NCI-H187 treated with DMSO at 0.1 percent for 48 hours (cell line): ENCODE measurements at regions not wholly inside any gene's neighbourhood (a gene's known extent, or its start where the extent isn't known, plus 50 kb on each side); places are given as distances from the start of the nearest gene placed in this dataset.
"Not testable (repeated sequence)": the region's sequence is repeated elsewhere in the genome, so short reads cannot be mapped to it uniquely, and the experiment has no call there.

Experiments
- DNase-seq: peaks from one replicate; lab custom pipeline; 2025; lab: John Stamatoyannopoulos, UW

GRCh38 chr2:88802026-88802425, 110.6 kb downstream of the RPIA start:
- not testable (repeated sequence) for DNase-seq

DNA sequence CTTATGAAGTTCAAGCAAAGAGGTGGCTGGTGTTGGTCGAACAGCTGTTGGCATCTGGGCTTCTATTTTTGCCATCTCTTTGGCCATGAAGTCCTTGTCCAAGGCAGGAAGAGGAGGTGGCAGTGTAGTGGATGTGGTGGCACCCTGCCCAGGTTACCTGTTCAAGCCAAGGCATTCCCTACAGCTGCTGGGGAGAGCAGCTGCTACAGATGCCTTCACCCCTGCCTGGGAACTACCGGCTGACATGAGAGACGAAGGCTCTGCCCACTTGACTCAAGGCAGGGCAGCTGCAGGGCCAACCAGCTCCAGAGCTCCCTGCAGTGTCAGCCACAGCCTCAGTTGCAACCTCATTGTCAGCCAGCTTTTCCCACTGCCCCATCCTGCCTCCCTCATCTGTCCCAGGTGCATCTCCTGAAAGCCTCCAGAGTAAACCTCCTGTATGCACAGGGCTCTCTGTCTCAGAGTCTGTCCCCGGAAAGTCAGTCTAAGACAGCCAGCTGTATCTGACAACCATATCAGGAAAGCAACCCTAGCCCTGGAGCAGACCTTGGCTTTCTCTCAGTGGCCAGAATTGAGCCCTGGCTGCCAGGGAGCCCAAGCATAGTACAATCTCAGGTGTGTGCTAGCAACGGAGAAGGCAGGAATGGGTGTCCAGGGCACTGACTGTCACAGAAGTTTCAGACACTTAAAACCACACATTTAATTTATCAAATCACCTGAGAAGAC, 115.9 kb downstream of the RPIA start:
- DNase-seq = no peak

DNA sequence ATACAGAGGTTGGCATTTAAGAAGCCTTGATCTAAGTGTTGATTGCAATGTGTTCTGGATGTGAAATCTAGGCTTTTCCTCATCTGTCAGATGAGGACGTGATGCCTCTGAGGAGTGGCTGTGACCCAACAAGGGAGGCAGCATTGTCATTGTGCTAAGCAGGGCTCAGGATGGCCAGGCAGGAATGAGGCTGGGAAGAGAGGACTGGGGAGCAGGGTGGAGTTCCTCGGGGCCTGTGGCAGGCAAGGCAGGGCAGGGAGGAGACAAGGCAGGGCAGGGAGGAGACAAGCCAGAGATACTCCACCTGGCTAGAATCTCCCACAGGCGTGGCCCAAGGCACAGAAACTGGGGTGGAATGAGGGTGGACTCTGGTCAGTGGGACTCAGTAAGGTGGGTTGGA, 116.6 kb downstream of the RPIA start:
- DNase-seq = no peak

- no peak for DNase-seq
Measured at GRCh38 chr2:88808652-88809051, 117.2 kb downstream of the RPIA start.

DNA sequence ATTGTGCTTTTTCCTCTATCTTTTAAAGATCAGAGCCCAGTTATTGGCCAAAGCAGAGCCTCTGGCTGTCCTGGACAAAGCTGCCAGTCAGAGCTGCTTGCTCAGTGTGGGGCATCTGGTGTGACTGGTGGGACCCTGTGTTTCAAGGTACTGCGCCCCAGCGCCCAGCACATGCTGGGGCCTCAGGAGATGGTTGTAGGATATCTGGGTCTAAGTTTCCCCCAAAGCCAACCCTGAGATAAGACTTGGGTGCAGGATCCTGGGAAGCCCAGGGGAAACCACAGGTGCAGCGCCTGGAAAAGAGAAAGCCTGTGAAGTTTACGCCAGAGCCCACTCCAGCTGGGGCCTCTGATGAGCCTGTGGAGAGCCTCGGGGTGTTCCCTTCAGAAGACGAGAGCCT, 117.7 kb downstream of the RPIA start:
- no peak for DNase-seq

DNA sequence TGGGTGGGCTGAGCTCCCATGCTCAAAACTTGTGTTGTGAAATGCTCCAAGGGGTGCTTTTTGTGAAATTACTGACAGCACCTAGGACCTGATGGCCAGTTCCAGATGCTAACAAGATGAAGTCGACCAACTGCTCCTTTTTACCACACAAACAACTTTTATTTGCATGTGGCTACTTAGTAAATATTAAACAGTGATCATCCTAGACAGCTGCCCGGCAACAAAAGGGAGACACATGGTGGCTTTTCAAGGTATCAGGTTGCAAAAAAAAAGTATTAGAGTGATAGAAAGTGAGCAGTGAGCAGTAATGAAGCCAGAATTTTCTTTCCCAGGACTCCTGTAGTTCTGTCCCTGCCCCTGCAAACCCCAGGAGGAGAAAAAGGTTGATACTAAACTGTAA, 118.5 kb downstream of the RPIA start:
- DNase-seq = no peak

GRCh38 chr2:88810488-88810887, 119.0 kb downstream of the RPIA start:
- no peak for DNase-seq

GRCh38 chr2:88811233-88811632, 119.8 kb downstream of the RPIA start:
- DNase-seq = no peak

DNA sequence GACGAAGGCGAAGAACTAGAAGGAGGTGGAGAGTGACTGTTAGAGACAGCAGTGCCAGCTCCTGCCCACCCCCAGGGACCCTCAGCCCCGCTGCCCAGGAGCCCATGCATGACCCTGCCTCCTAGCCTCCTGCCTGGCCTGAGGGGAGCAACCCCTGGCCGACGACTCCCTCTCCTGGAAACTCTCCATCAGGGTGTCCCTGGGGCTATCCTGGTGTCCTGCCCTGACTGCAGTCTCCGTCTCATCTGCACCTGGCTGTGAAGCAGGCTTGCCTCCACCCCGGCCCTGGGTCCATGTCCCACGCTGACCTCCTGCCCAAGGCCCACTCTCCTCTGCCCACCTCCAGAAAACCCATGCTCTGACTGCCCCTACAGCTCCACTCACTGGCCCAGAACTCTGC, 120.2 kb downstream of the RPIA start:
- no peak for DNase-seq

GRCh38 chr2:88813612-88814011, 122.1 kb downstream of the RPIA start:
- DNase-seq = no peak

- DNase-seq = no peak
Measured at GRCh38 chr2:88815282-88815681, 123.8 kb downstream of the RPIA start.

- DNase-seq = no peak
Measured at GRCh38 chr2:88815697-88816096, 124.2 kb downstream of the RPIA start.

DNA sequence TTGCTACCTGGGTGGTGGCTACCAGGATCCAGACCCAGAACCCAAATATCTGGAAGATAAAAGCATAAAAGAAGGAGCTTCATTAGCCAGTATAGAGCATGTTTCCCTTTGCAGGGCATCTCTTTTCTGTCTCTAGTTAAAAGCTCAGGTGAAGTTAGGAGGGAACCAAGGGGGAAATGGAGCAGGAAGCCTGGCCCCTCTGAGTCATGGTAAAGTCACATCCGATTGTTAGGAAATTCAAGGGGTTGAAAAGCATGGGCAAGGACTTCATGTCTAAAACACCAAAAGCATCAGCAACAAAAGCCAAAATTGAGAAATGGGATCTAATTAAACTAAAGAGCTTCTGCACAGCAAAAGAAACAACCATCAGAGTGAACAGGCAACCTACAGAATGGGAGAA, 126.9 kb downstream of the RPIA start:
- DNase-seq = no peak

DNA sequence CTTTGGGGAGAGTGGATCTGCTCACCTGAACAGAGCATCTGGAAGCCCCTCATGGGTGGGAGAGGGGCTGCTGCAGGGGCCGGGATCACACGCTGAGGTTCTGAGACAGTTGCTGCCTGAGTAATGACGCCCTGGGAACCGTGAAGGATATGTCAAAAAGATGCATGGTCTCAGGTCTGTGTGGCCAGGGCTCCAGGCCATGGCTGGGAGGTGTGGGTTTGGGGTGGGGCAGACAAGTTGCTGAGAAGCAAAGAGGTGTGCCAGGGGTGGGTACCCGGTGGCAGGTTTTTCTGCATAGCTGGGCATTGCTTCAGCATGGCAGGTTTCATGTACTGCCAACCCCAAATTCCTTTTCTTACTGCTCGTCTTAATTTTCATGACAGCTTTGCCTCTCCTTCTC, 133.5 kb downstream of the RPIA start:
- no peak for DNase-seq

GRCh38 chr2:88826399-88826798, 134.9 kb downstream of the RPIA start:
- DNase-seq = no peak

GRCh38 chr2:88827821-88828220, 136.3 kb downstream of the RPIA start:
- no peak for DNase-seq

- DNase-seq = no peak
Measured at GRCh38 chr2:88828397-88829137, 137.1 kb downstream of the RPIA start.

DNA sequence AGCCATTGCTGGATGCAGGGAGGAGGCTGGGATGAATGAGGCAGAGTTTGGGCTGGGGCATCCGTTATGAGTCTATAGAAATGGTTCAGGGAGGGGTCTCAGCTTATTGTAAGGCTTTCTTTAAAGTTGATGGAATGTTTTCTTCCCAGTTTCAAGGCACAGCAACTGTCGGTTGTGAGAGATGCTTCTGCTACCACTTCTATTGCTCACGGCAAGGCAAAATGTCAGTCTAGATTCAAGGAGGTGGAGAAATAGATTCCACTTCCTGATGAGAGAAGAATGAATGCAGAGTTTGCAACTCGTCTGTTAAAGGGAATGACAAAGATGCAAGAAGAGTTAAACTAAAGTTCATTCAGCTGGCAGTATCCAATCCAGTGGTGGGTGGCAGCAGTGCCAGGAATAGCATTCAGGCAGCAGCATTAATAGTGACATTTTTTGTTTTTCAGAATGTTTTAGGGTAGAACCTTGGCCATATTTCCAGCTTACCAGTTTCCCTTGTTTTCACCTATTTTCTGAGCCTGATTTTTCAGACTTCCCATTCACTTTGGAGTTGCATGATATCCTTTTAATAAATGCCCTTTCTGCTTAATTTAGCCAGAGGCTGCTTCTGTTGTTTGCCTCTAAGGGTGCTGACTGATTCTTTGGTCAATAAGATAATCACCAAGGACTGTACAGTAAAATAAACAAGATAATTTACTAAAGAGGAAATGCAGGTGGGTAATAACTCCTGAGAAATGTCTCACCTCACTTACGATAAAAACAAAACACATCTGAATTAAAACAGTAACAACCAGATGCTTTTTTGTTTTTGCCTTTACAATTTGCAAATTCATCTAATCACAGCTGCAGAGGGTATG, 138.4 kb downstream of the RPIA start:
- no peak for DNase-seq

GRCh38 chr2:88831071-88831791, 139.8 kb downstream of the RPIA start:
- DNase-seq = no peak

- no peak for DNase-seq
Measured at GRCh38 chr2:88831792-88832248, 140.3 kb downstream of the RPIA start.

- no peak for DNase-seq
Measured at GRCh38 chr2:88832311-88832991, 141.0 kb downstream of the RPIA start.
